ENCODE measurements at regions not wholly inside any gene's neighbourhood (a gene's known extent, or its start where the extent isn't known, plus 50 kb on each side); places are given as distances from the start of the nearest gene placed in this dataset.
"Not testable (repeated sequence)": the region's sequence is repeated elsewhere in the genome, so short reads cannot be mapped to it uniquely, and the experiment has no call there.

- in situ Hi-C loops (cut with MboI; ENCODE audit: low pct_unique_long_range_greater_than_20kb, low sequenced_read_pairs, unreplicated experiment), result no loop called here
- no peak for TF ChIP-seq CTCF (IDR thresholded peaks at IDR 0.05; ENCODE audit: extremely low read depth, insufficient read depth, missing control alignments)
- no peak for DNase-seq (ENCODE audit: low spot score)
Measured at GRCh38 chr14:71433303-71433702, 498.9 kb upstream of the RGS6 start.

GRCh38 chr14:71435641-71436040, 496.6 kb upstream of the RGS6 start:
- in situ Hi-C loops (cut with MboI; ENCODE audit: low pct_unique_long_range_greater_than_20kb, low sequenced_read_pairs, unreplicated experiment); DNase-seq (ENCODE audit: low spot score): not testable (repeated sequence)

- TF ChIP-seq CTCF (IDR thresholded peaks at IDR 0.05; ENCODE audit: extremely low read depth, insufficient read depth, missing control alignments), result no peak
- DNase-seq (ENCODE audit: low spot score), result no peak
- in situ Hi-C loops (cut with MboI; ENCODE audit: low pct_unique_long_range_greater_than_20kb, low sequenced_read_pairs, unreplicated experiment), result no loop called here
Measured at GRCh38 chr14:71437870-71438269, 494.4 kb upstream of the RGS6 start.

GRCh38 chr14:71438684-71439083, 493.5 kb upstream of the RGS6 start:
- in situ Hi-C loops (cut with MboI; ENCODE audit: low pct_unique_long_range_greater_than_20kb, low sequenced_read_pairs, unreplicated experiment), result no loop called here
- no peak for DNase-seq (ENCODE audit: low spot score)
- TF ChIP-seq CTCF (IDR thresholded peaks at IDR 0.05; ENCODE audit: extremely low read depth, insufficient read depth, missing control alignments), result no peak

GRCh38 chr14:71441126-71441525, 491.1 kb upstream of the RGS6 start:
- TF ChIP-seq CTCF (IDR thresholded peaks at IDR 0.05; ENCODE audit: extremely low read depth, insufficient read depth, missing control alignments), result no peak
- in situ Hi-C loops (cut with MboI; ENCODE audit: low pct_unique_long_range_greater_than_20kb, low sequenced_read_pairs, unreplicated experiment), result no loop called here

GRCh38 chr14:71444030-71444822, 488.0 kb upstream of the RGS6 start:
- no peak for TF ChIP-seq CTCF (IDR thresholded peaks at IDR 0.05; ENCODE audit: extremely low read depth, insufficient read depth, missing control alignments)
- in situ Hi-C loops (cut with MboI; ENCODE audit: low pct_unique_long_range_greater_than_20kb, low sequenced_read_pairs, unreplicated experiment), result no loop called here
- no peak for DNase-seq (ENCODE audit: low spot score)

More at GRCh38 chr14:71441126-71441525, 491.1 kb upstream of the RGS6 start:
- DNase-seq (ENCODE audit: low spot score), result no peak

GRCh38 chr14:71448431-71449315, 483.6 kb upstream of the RGS6 start:
- DNase-seq (ENCODE audit: low spot score), result no peak
- TF ChIP-seq CTCF (IDR thresholded peaks at IDR 0.05; ENCODE audit: extremely low read depth, insufficient read depth, missing control alignments), result no peak
- in situ Hi-C loops (cut with MboI; ENCODE audit: low pct_unique_long_range_greater_than_20kb, low sequenced_read_pairs, unreplicated experiment), result no loop called here
